PC-3 (cell line): ENCODE measurements at regions not wholly inside any gene's neighbourhood (a gene's known extent, or its start where the extent isn't known, plus 50 kb on each side); places are given as distances from the start of the nearest gene placed in this dataset.

ENCODE experiments used
- ATAC-seq: fragments of 200-7000 bp; cut with Tn5 transposase; 2 replicates; pipeline ENCODE4 v1.9.1; 2020; ENCODE audit warnings: mild to moderate bottlenecking, moderate library complexity
- BruUV-seq: library from RNA; stranded (reverse); fragments of 400-500 nt; replicated peaks from 2 replicates; lab custom pipeline; 2021; lab: Mats Ljungman, UMichigan
- CTCF ChIA-PET: fragments of 300-600 bp; sonication (Branson Sonifier 250); formaldehyde crosslinking; loops from one replicate; lab custom pipeline; 2022; ENCODE audit warnings: antibody characterized with exemption; lab: Charles Lee
- POLR2A ChIA-PET: fragments of 300-600 bp; sonication (Branson Sonifier 250); formaldehyde crosslinking; loops from one replicate; lab custom pipeline; 2022; ENCODE audit warnings: antibody characterized with exemption; ENCODE audit not compliant: unreplicated experiment; lab: Charles Lee
- DNase-seq: peaks from one replicate; pipeline ENCODE4 v3.0.0-alpha.2; 2015
- H2AFZ ChIP-seq: fragments of 300-600 bp; sonication (generic); 2 replicates; pipeline ENCODE4 v1.6.0; 2016; ENCODE audit warnings: antibody characterized with exemption, low read length
- H3F3A ChIP-seq: fragments of 300-600 bp; sonication (generic); one replicate; pipeline ENCODE4 v1.6.0; 2017; ENCODE audit warnings: antibody characterized with exemption, low read length, control low read depth, mild to moderate bottlenecking; ENCODE audit not compliant: unreplicated experiment
- H3K27ac ChIP-seq: fragments of 300-600 bp; sonication (generic); 2 replicates; pipeline ENCODE4 v1.5.1; 2016; ENCODE audit warnings: mild to moderate bottlenecking, low read length
- H3K27me3 ChIP-seq: fragments of 300-600 bp; sonication (generic); 2 replicates; pipeline ENCODE4 v1.6.1; 2016; ENCODE audit warnings: low read length, mixed read lengths
- H3K36me3 ChIP-seq: fragments of 300-600 bp; sonication (generic); 2 replicates; pipeline ENCODE4 v1.6.1; 2016; ENCODE audit warnings: low read depth, mixed run types, low read length, mixed read lengths
- H3K4me1 ChIP-seq: fragments of 300-600 bp; sonication (generic); 2 replicates; pipeline ENCODE4 v1.5.1; 2016; ENCODE audit warnings: low read length; ENCODE audit not compliant: insufficient read depth
- H3K4me2 ChIP-seq: fragments of 300-600 bp; sonication (generic); 2 replicates; pipeline ENCODE4 v1.6.0; 2016; ENCODE audit warnings: low read length
- H3K4me3 ChIP-seq: fragments of 300-600 bp; sonication (generic); 2 replicates; pipeline ENCODE4 v1.5.1; 2016; ENCODE audit warnings: mild to moderate bottlenecking, low read length, mixed read lengths
- H3K79me2 ChIP-seq: fragments of 300-600 bp; sonication (generic); 2 replicates; pipeline ENCODE4 v1.6.1; 2017; ENCODE audit warnings: low read length, mixed read lengths
- H3K9ac ChIP-seq: fragments of 300-600 bp; sonication (generic); 2 replicates; pipeline ENCODE4 v1.6.0; 2016; ENCODE audit warnings: mild to moderate bottlenecking, low read length
- H3K9me2 ChIP-seq: fragments of 300-600 bp; sonication (generic); replicated peaks from 2 replicates; pipeline ENCODE4 v1.6.1; 2016; ENCODE audit warnings: mixed run types, low read length, mixed read lengths
- H3K9me3 ChIP-seq: fragments of 300-600 bp; sonication (generic); 2 replicates; pipeline ENCODE4 v1.6.1; 2016; ENCODE audit warnings: low read length, mixed read lengths
- H4K20me1 ChIP-seq: fragments of 300-600 bp; sonication (generic); 2 replicates; pipeline ENCODE4 v1.6.1; 2016; ENCODE audit warnings: low read length, mixed read lengths
- EZH2 ChIP-seq: fragments of 300-600 bp; sonication (generic); IDR thresholded peaks from one replicate; pipeline ENCODE4 v1.6.1; 2017; ENCODE audit warnings: antibody characterized with exemption, mild to moderate bottlenecking, low read length; ENCODE audit not compliant: unreplicated experiment
- EZH2phosphoT487 ChIP-seq: fragments of 300-600 bp; sonication (generic); IDR thresholded peaks from 2 replicates; pipeline ENCODE4 v1.6.1; 2018; ENCODE audit warnings: mild to moderate bottlenecking, antibody characterized with exemption, low read length, borderline replicate concordance
- intact Hi-C: fragments of 100-400 bp; cut with micrococcal nuclease; formaldehyde crosslinking; loops from 2 replicates; pipeline ENCODE4 v1.9.0; 2023
- TF ChIP-seq, protein P1 (sequence below): fragments of 300-600 bp; sonication (generic); conservative IDR thresholded peaks from 2 replicates; pipeline ENCODE4 v1.5.1; 2017; ENCODE audit warnings: antibody characterized with exemption, low read depth, mild to moderate bottlenecking, low read length

DNA sequence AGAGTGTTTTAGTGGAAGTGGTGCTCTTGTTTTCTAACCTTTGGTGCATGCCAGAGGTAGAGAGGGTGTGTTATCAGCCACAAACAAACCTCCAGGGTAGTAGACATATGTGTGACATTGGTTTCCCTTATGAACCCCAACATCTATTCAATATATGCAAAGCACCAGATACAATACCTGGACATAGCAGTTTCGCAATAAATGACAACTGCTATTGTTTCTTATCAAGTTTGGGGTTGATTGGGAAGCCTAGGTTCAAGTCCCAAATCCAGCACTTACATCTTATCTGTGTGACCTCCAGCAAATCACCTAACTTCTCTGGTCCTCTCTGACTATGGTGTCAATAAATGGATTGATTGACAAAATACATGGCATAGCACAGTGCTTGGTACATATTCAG, 169.4 kb upstream of the SERPINE2 start:
- no peak for DNase-seq
- Histone ChIP-seq H3K4me2 (no peak overlapping the region), H3F3A (no peaks in the 10 kb centered on the region)

GRCh38 chr2:224208007-224208406, 168.9 kb upstream of the SERPINE2 start:
- no peaks in the 10 kb centered on the region for H3F3A ChIP-seq
- H4K20me1 ChIP-seq, result no peaks in the 10 kb centered on the region
- no peaks in the 10 kb centered on the region for H3K9me3 ChIP-seq
- no peak overlapping the region for H2AFZ ChIP-seq
- H3K27me3 ChIP-seq, result no peaks in the 10 kb centered on the region
- H3K4me2 ChIP-seq, result no peak overlapping the region
- BruUV-seq, result no TSS peak
- TF ChIP-seq EZH2phosphoT487 (no peak), EZH2 (no peak)
- TF ChIP-seq, protein P1, sequence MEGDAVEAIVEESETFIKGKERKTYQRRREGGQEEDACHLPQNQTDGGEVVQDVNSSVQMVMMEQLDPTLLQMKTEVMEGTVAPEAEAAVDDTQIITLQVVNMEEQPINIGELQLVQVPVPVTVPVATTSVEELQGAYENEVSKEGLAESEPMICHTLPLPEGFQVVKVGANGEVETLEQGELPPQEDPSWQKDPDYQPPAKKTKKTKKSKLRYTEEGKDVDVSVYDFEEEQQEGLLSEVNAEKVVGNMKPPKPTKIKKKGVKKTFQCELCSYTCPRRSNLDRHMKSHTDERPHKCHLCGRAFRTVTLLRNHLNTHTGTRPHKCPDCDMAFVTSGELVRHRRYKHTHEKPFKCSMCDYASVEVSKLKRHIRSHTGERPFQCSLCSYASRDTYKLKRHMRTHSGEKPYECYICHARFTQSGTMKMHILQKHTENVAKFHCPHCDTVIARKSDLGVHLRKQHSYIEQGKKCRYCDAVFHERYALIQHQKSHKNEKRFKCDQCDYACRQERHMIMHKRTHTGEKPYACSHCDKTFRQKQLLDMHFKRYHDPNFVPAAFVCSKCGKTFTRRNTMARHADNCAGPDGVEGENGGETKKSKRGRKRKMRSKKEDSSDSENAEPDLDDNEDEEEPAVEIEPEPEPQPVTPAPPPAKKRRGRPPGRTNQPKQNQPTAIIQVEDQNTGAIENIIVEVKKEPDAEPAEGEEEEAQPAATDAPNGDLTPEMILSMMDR, result no peak
- no peaks in the 10 kb centered on the region for H3K4me1 ChIP-seq
- ChIA-PET POLR2A (no interaction called here), CTCF (no interaction called here)
- intact Hi-C loops, result no loop called here
- H3K36me3 ChIP-seq, result no peaks in the 10 kb centered on the region
- H3K27ac ChIP-seq, result no peak overlapping the region
- ATAC-seq, result no peak
- no peak for DNase-seq
- no peak overlapping the region for H3K9ac ChIP-seq
- no peaks in the 10 kb centered on the region for H3K79me2 ChIP-seq
- no peak overlapping the region for H3K4me3 ChIP-seq
- no peaks in the 10 kb centered on the region; the same call in 1 of the 2 replicates for H3K9me2 ChIP-seq

More for the DNA sequence above, 169.4 kb upstream of the SERPINE2 start:
- ATAC-seq, result no peak
- H3K9me2 ChIP-seq, result no peaks in the 10 kb centered on the region; the same call in 1 of the 2 replicates
- no peak overlapping the region for H3K4me3 ChIP-seq
- H2AFZ ChIP-seq, result no peak overlapping the region
- no peaks in the 10 kb centered on the region for H3K36me3 ChIP-seq
- H4K20me1 ChIP-seq, result no peaks in the 10 kb centered on the region
- H3K9me3 ChIP-seq, result no peaks in the 10 kb centered on the region
- H3K27ac ChIP-seq, result no peak overlapping the region
- ChIA-PET CTCF (no interaction called here), POLR2A (no interaction called here)
- no peaks in the 10 kb centered on the region for H3K79me2 ChIP-seq
- H3K4me1 ChIP-seq, result no peaks in the 10 kb centered on the region
- TF ChIP-seq EZH2 (no peak), EZH2phosphoT487 (no peak)
- TF ChIP-seq, protein P1, result no peak
- no peak overlapping the region for H3K9ac ChIP-seq
- H3K27me3 ChIP-seq, result no peaks in the 10 kb centered on the region
- intact Hi-C loops, result no loop called here
- BruUV-seq, result no TSS peak

GRCh38 chr2:224206816-224207215, 167.7 kb upstream of the SERPINE2 start:
- TF ChIP-seq EZH2 (no peak), EZH2phosphoT487 (no peak)
- TF ChIP-seq, protein P1, result no peak
- Histone ChIP-seq H4K20me1 (no peaks in the 10 kb centered on the region), H3K9ac (no peak overlapping the region), H2AFZ (no peak overlapping the region), H3K4me2 (no peak overlapping the region), H3K4me1 (no peaks in the 10 kb centered on the region), H3F3A (no peaks in the 10 kb centered on the region), H3K27me3 (no peaks in the 10 kb centered on the region), H3K4me3 (no peak overlapping the region), H3K9me3 (no peaks in the 10 kb centered on the region), H3K36me3 (no peaks in the 10 kb centered on the region), H3K79me2 (no peaks in the 10 kb centered on the region), H3K9me2 (no peaks in the 10 kb centered on the region; the same call in 1 of the 2 replicates), H3K27ac (no peak overlapping the region)
- POLR2A ChIA-PET, result no interaction called here
- DNase-seq, result no peak
- CTCF ChIA-PET, result no interaction called here
- BruUV-seq, result no TSS peak
- ATAC-seq, result no peak
- intact Hi-C loops, result no loop called here
